ENCODE measurements at regions not wholly inside any gene's neighbourhood (a gene's known extent, or its start where the extent isn't known, plus 50 kb on each side); places are given as distances from the start of the nearest gene placed in this dataset.

DNA sequence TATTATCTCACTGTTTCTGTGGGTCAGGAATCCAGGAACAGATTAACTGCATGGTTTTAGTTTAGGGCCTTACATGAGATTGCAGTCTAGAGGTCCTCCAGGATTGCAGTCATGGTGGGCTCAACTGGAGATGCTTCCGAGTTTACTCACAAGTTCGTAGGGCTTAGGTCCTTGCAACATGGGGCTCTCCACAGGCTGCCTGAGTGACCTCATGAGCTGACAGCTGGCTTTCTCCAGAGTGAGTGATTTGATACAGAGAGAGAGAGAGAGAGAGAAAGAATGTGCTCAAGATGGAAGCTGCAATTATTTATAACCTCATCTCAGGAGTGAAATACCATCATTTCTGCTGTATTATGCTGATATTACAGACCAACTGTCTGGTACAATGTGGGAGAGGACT is 168.9 kb downstream of the GPAT3 start:
- no peak for TF ChIP-seq EZH2phosphoT487 (IDR thresholded peaks at IDR 0.05; ENCODE audit: insufficient read depth, low read depth)
- TF ChIP-seq EZH2 (IDR thresholded peaks at IDR 0.05; ENCODE audit: insufficient read depth, poor library complexity, severe bottlenecking), result no peak
